Liver (tissue), 8 donors: ENCODE measurements at regions not wholly inside any gene's neighbourhood (a gene's known extent, or its start where the extent isn't known, plus 50 kb on each side); places are given as distances from the start of the nearest gene placed in this dataset.

ENCODE experiments used
- DNase-seq: peaks from one replicate; pipeline ENCODE4 v3.0.0-alpha.2; 2017; ENCODE audit warnings: low spot score
- H3K27ac ChIP-seq, 2 donors: one replicate each; pipeline ENCODE4 v1.7.0; 2013; ENCODE audit warnings: inconsistent platforms in 2 of 2, low read length in 2 of 2, control low read depth in 1 of 2, low read depth in 1 of 2, mild to moderate bottlenecking in 1 of 2
- H3K27me3 ChIP-seq, 4 donors: one replicate each; pipeline versions ENCODE4 v1.6.1 to v1.7.0; 2013; ENCODE audit warnings: low read length in 3 of 4, inconsistent platforms in 1 of 4, mild to moderate bottlenecking in 1 of 4, moderate library complexity in 1 of 4; ENCODE audit not compliant: control insufficient read depth in 4 of 4, insufficient read depth in 4 of 4
- H3K36me3 ChIP-seq, 4 donors: one replicate each; pipeline versions ENCODE4 v1.6.1 to v1.7.0; 2013; ENCODE audit warnings: low read length in 3 of 4, mild to moderate bottlenecking in 3 of 4, low read depth in 1 of 4, moderate library complexity in 1 of 4; ENCODE audit not compliant: control insufficient read depth in 4 of 4, insufficient read depth in 3 of 4
- H3K4me1 ChIP-seq, 4 donors: one replicate each; pipeline versions ENCODE4 v1.6.1 to v1.7.0; 2013; ENCODE audit warnings: low read length in 3 of 4, mild to moderate bottlenecking in 3 of 4, moderate library complexity in 1 of 4; ENCODE audit not compliant: control insufficient read depth in 4 of 4, insufficient read depth in 4 of 4
- H3K4me3 ChIP-seq, 3 donors: one replicate each; pipeline versions ENCODE4 v1.6.1 to v1.7.0; 2013; ENCODE audit warnings: low read length in 3 of 3, control low read depth in 1 of 3, low read depth in 1 of 3, mild to moderate bottlenecking in 1 of 3
- H3K9ac ChIP-seq, 2 donors: one replicate each; pipeline ENCODE4 v1.7.0; 2013; ENCODE audit warnings: low read length in 2 of 2, mild to moderate bottlenecking in 2 of 2, moderate library complexity in 2 of 2, control low read depth in 1 of 2, low read depth in 1 of 2
- H3K9me3 ChIP-seq, 4 donors: one replicate each; pipeline versions ENCODE4 v1.6.1 to v1.7.0; 2013; ENCODE audit warnings: low read length in 3 of 4; ENCODE audit not compliant: control insufficient read depth in 4 of 4
- EGR1 ChIP-seq, 2 donors: IDR thresholded peaks; 2 replicates each; pipeline ENCODE4 v1.6.1; 2016 to 2018; ENCODE audit warnings: antibody characterized with exemption in 2 of 2, low read depth in 2 of 2
- FOXA1 ChIP-seq: IDR thresholded peaks from 2 replicates; pipeline ENCODE4 v1.6.1; 2016; ENCODE audit warnings: antibody characterized with exemption
- FOXA2 ChIP-seq: IDR thresholded peaks from 2 replicates; pipeline ENCODE4 v1.6.1; 2016; ENCODE audit warnings: antibody characterized with exemption
- GABPA ChIP-seq, 2 donors: IDR thresholded peaks in 1 of 2; conservative IDR thresholded peaks in 1 of 2; 2 replicates each; pipeline ENCODE4 v1.6.1; 2016; ENCODE audit warnings: antibody characterized with exemption in 2 of 2, mild to moderate bottlenecking in 1 of 2, moderate library complexity in 1 of 2
- HNF4A ChIP-seq, 2 donors: conservative IDR thresholded peaks; 2 replicates each; pipeline ENCODE4 v1.6.1; 2016; ENCODE audit warnings: antibody characterized with exemption in 2 of 2, mild to moderate bottlenecking in 2 of 2
- HNF4G ChIP-seq: IDR thresholded peaks from 2 replicates; pipeline ENCODE4 v1.6.1; 2016; ENCODE audit warnings: antibody characterized with exemption
- JUND ChIP-seq, 2 donors: IDR thresholded peaks; 2 replicates each; pipeline ENCODE4 v1.6.1; 2016; ENCODE audit warnings: antibody characterized with exemption in 2 of 2
- NR2F2 ChIP-seq: IDR thresholded peaks from 2 replicates; pipeline ENCODE4 v1.6.1; 2016; ENCODE audit warnings: antibody characterized with exemption
- RAD21 ChIP-seq, 2 donors: IDR thresholded peaks; 2 replicates each; pipeline ENCODE4 v1.6.1; 2016; ENCODE audit warnings: antibody characterized with exemption in 2 of 2, mild to moderate bottlenecking in 2 of 2
- RXRA ChIP-seq, 2 donors: IDR thresholded peaks; 2 replicates each; pipeline ENCODE4 v1.6.1; 2017 to 2018; ENCODE audit warnings: antibody characterized with exemption in 2 of 2, mild to moderate bottlenecking in 1 of 2
- SP1 ChIP-seq: IDR thresholded peaks from 2 replicates; pipeline ENCODE4 v1.6.1; 2018; ENCODE audit warnings: antibody characterized with exemption, mild to moderate bottlenecking
- TAF1 ChIP-seq: conservative IDR thresholded peaks from 2 replicates; pipeline ENCODE4 v1.6.1; 2016; ENCODE audit warnings: antibody characterized with exemption, mild to moderate bottlenecking
- YY1 ChIP-seq: IDR thresholded peaks from 2 replicates; pipeline ENCODE4 v1.6.1; 2016; ENCODE audit warnings: antibody characterized with exemption, mild to moderate bottlenecking
- ZBTB33 ChIP-seq: IDR thresholded peaks from 2 replicates; pipeline ENCODE4 v1.6.1; 2016; ENCODE audit warnings: antibody characterized with exemption
- WGBS: extraction: QIAGEN DNeasy Blood & Tissue Kit; methylation state at CpG from one replicate; pipeline ENCODE4 v1.1.7; 2013; 5-methylcytosine and 5-hydroxymethylcytosine counted together
- TF ChIP-seq, protein P1 (sequence below): fragments of 150-350 bp; IDR thresholded peaks from 2 replicates; pipeline ENCODE4 v1.5.1; 2017; ENCODE audit warnings: improper control_type of control experiment, low read depth, low read length; ENCODE audit not compliant: missing input control
- TF ChIP-seq, protein P2 (sequence below): IDR thresholded peaks from 2 replicates; pipeline ENCODE4 v1.6.1; 2016; ENCODE audit warnings: antibody characterized with exemption, mild to moderate bottlenecking
- TF ChIP-seq, protein P3 (sequence below): IDR thresholded peaks from 2 replicates; pipeline ENCODE4 v1.6.1; 2016; ENCODE audit warnings: antibody characterized with exemption
- TF ChIP-seq, protein P4 (sequence below): IDR thresholded peaks from 2 replicates; pipeline ENCODE4 v1.6.1; 2016; ENCODE audit warnings: antibody characterized with exemption
- donor health status: healthy.
- donor health status: healthy.
- donor health status: healthy.
- donor health status: healthy.
- donor health status: healthy.

GRCh38 chr15:87487484-87487883 lies 769.1 kb downstream of the NTRK3 start:
- Histone ChIP-seq H3K36me3 (no peaks in the 10 kb centered on the region), H3K27me3 (peaks cover 0 to 3% (median 0%) of the 10 kb centered on the region in 4 donors), H3K27ac (no peak overlapping the region), H3K4me3 (no peak overlapping the region), H3K4me1 (no peaks in the 10 kb centered on the region), H3K9ac (no peak overlapping the region), H3K9me3 (no peaks in the 10 kb centered on the region)
- 64% methylated on average over 2 of the region's 2 CpGs for WGBS
- no peak for TF ChIP-seq HNF4A (conservative IDR thresholded peaks at IDR 0.05)
- TF ChIP-seq EGR1 (IDR thresholded peaks at IDR 0.05; ENCODE audit: low read depth in 2 of 2): no peak
- TF ChIP-seq, protein P1, sequence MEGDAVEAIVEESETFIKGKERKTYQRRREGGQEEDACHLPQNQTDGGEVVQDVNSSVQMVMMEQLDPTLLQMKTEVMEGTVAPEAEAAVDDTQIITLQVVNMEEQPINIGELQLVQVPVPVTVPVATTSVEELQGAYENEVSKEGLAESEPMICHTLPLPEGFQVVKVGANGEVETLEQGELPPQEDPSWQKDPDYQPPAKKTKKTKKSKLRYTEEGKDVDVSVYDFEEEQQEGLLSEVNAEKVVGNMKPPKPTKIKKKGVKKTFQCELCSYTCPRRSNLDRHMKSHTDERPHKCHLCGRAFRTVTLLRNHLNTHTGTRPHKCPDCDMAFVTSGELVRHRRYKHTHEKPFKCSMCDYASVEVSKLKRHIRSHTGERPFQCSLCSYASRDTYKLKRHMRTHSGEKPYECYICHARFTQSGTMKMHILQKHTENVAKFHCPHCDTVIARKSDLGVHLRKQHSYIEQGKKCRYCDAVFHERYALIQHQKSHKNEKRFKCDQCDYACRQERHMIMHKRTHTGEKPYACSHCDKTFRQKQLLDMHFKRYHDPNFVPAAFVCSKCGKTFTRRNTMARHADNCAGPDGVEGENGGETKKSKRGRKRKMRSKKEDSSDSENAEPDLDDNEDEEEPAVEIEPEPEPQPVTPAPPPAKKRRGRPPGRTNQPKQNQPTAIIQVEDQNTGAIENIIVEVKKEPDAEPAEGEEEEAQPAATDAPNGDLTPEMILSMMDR: no peak
- no peak for TF ChIP-seq HNF4G
- TF ChIP-seq TAF1: no peak
- TF ChIP-seq YY1: no peak
- no peak for TF ChIP-seq RXRA (IDR thresholded peaks at IDR 0.05)
- no peak for TF ChIP-seq GABPA (IDR thresholded peaks at IDR 0.05 in 1 of 2, conservative IDR thresholded peaks at IDR 0.05 in 1 of 2)
- no peak for TF ChIP-seq RAD21 (IDR thresholded peaks at IDR 0.05)
- TF ChIP-seq FOXA1: no peak
- TF ChIP-seq, protein P2, sequence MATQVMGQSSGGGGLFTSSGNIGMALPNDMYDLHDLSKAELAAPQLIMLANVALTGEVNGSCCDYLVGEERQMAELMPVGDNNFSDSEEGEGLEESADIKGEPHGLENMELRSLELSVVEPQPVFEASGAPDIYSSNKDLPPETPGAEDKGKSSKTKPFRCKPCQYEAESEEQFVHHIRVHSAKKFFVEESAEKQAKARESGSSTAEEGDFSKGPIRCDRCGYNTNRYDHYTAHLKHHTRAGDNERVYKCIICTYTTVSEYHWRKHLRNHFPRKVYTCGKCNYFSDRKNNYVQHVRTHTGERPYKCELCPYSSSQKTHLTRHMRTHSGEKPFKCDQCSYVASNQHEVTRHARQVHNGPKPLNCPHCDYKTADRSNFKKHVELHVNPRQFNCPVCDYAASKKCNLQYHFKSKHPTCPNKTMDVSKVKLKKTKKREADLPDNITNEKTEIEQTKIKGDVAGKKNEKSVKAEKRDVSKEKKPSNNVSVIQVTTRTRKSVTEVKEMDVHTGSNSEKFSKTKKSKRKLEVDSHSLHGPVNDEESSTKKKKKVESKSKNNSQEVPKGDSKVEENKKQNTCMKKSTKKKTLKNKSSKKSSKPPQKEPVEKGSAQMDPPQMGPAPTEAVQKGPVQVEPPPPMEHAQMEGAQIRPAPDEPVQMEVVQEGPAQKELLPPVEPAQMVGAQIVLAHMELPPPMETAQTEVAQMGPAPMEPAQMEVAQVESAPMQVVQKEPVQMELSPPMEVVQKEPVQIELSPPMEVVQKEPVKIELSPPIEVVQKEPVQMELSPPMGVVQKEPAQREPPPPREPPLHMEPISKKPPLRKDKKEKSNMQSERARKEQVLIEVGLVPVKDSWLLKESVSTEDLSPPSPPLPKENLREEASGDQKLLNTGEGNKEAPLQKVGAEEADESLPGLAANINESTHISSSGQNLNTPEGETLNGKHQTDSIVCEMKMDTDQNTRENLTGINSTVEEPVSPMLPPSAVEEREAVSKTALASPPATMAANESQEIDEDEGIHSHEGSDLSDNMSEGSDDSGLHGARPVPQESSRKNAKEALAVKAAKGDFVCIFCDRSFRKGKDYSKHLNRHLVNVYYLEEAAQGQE: no peak
- no peak for TF ChIP-seq NR2F2
- no peak for DNase-seq

GRCh38 chr15:87483468-87483867 lies 773.1 kb downstream of the NTRK3 start:
- H3K4me1 ChIP-seq: no peaks in the 10 kb centered on the region
- H3K36me3 ChIP-seq: no peaks in the 10 kb centered on the region
- peaks cover 0 to 5% (median 0%) of the 10 kb centered on the region in 4 donors for H3K27me3 ChIP-seq
- H3K9me3 ChIP-seq: no peaks in the 10 kb centered on the region
- WGBS: 66% methylated on average over 1 of the region's 1 CpG
- DNase-seq: no peak
- no peak overlapping the region for H3K27ac ChIP-seq
- no peak overlapping the region for H3K9ac ChIP-seq
- TF ChIP-seq RXRA (IDR thresholded peaks at IDR 0.05) (no peak), NR2F2 (no peak), SP1 (no peak), FOXA1 (no peak), EGR1 (IDR thresholded peaks at IDR 0.05; ENCODE audit: low read depth in 2 of 2) (no peak), FOXA2 (no peak), TAF1 (no peak), RAD21 (IDR thresholded peaks at IDR 0.05) (no peak), YY1 (no peak), HNF4G (no peak), HNF4A (conservative IDR thresholded peaks at IDR 0.05) (no peak), GABPA (IDR thresholded peaks at IDR 0.05 in 1 of 2, conservative IDR thresholded peaks at IDR 0.05 in 1 of 2) (no peak), JUND (IDR thresholded peaks at IDR 0.05) (no peak), ZBTB33 (no peak)
- TF ChIP-seq, protein P3, sequence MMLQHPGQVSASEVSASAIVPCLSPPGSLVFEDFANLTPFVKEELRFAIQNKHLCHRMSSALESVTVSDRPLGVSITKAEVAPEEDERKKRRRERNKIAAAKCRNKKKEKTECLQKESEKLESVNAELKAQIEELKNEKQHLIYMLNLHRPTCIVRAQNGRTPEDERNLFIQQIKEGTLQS: no peak
- TF ChIP-seq, protein P1: no peak
- TF ChIP-seq, protein P2: no peak
- TF ChIP-seq, protein P4, sequence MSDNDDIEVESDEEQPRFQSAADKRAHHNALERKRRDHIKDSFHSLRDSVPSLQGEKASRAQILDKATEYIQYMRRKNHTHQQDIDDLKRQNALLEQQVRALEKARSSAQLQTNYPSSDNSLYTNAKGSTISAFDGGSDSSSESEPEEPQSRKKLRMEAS: no peak
- no peak overlapping the region for H3K4me3 ChIP-seq
